IMR-90 (cell line): ENCODE measurements at regions not wholly inside any gene's neighbourhood (a gene's known extent, or its start where the extent isn't known, plus 50 kb on each side); places are given as distances from the start of the nearest gene placed in this dataset.

Experiments
- ATAC-seq: fragments of 200-7000 bp; cut with Tn5 transposase; 2 replicates; pipeline ENCODE4 v1.9.1; 2020; ENCODE audit warnings: low read depth, mild to moderate bottlenecking, moderate library complexity
- BruUV-seq: library from RNA; stranded (reverse); fragments of 400-500 nt; replicated peaks from 2 replicates; lab custom pipeline; 2021; lab: Mats Ljungman, UMichigan
- CTCF ChIA-PET: fragments of 300-600 bp; formaldehyde crosslinking; extraction: SDS; loops from one replicate; lab custom pipeline; 2021; ENCODE audit warnings: antibody characterized with exemption; lab: Yijun Ruan, JAX
- POLR2A ChIA-PET: fragments of 300-600 bp; sonication (Branson Sonifier 250); formaldehyde crosslinking; loops from one replicate; lab custom pipeline; 2022; ENCODE audit warnings: antibody characterized with exemption; ENCODE audit not compliant: unreplicated experiment; lab: Charles Lee
- DNase-seq: peaks from one replicate; pipeline ENCODE4 v3.0.0; 2013
- H2AFZ ChIP-seq: replicated peaks from 2 replicates; pipeline ENCODE3; 2013; ENCODE audit warnings: low read length, mild to moderate bottlenecking; ENCODE audit not compliant: poor library complexity
- H2AK5ac ChIP-seq: 2 replicates; pipeline ENCODE4 v1.6.1; 2013; ENCODE audit warnings: low read depth, low read length, inconsistent platforms
- H2AK9ac ChIP-seq: replicated peaks from 2 replicates; pipeline ENCODE3; 2013; ENCODE audit warnings: mild to moderate bottlenecking, low read depth, low read length, moderate library complexity; ENCODE audit not compliant: poor library complexity
- H2BK120ac ChIP-seq: 2 replicates; pipeline ENCODE4 v1.6.1; 2013; ENCODE audit warnings: low read depth, low read length, inconsistent platforms
- H2BK15ac ChIP-seq: 3 replicates; pipeline ENCODE4 v1.6.1; 2013; ENCODE audit warnings: low read depth, low read length, inconsistent platforms
- H2BK20ac ChIP-seq: 2 replicates; pipeline ENCODE4 v1.6.1; 2013; ENCODE audit warnings: low read depth, mild to moderate bottlenecking, inconsistent platforms, low read length, moderate library complexity
- H2BK5ac ChIP-seq: 2 replicates; pipeline ENCODE4 v1.6.1; 2013; ENCODE audit warnings: mild to moderate bottlenecking, low read depth, low read length, inconsistent platforms; ENCODE audit not compliant: poor library complexity, severe bottlenecking
- H3K14ac ChIP-seq: replicated peaks from 2 replicates; pipeline ENCODE4 v1.6.1; 2013; ENCODE audit warnings: low read depth, low read length, inconsistent platforms
- H3K18ac ChIP-seq: 2 replicates; pipeline ENCODE4 v1.6.1; 2013; ENCODE audit warnings: low read depth, low read length, control low read depth
- H3K23ac ChIP-seq: 2 replicates; pipeline ENCODE4 v1.6.1; 2013; ENCODE audit warnings: low read depth, low read length, inconsistent platforms
- H3K27ac ChIP-seq: 2 replicates; pipeline ENCODE4 v1.5.1; 2013; ENCODE audit warnings: mild to moderate bottlenecking, control low read depth, low read length; ENCODE audit not compliant: insufficient read depth
- H3K27me3 ChIP-seq: 2 replicates; pipeline ENCODE4 v1.6.1; 2013; ENCODE audit warnings: low read length; ENCODE audit not compliant: control insufficient read depth, insufficient read depth
- H3K36me3 ChIP-seq: 2 replicates; pipeline ENCODE4 v1.6.1; 2013; ENCODE audit warnings: low read length, mixed read lengths; ENCODE audit not compliant: control insufficient read depth, insufficient read depth
- H3K4ac ChIP-seq: 2 replicates; pipeline ENCODE4 v1.6.1; 2013; ENCODE audit warnings: low read depth, low read length, inconsistent platforms
- H3K4me1 ChIP-seq: 2 replicates; pipeline ENCODE4 v1.6.1; 2013; ENCODE audit warnings: low read length, mixed read lengths; ENCODE audit not compliant: control insufficient read depth, insufficient read depth
- H3K4me2 ChIP-seq: 2 replicates; pipeline ENCODE4 v1.6.1; 2013; ENCODE audit warnings: low read depth, mild to moderate bottlenecking, control low read depth, low read length, moderate library complexity
- H3K4me3 ChIP-seq: 2 replicates; pipeline ENCODE4 v1.5.1; 2013; ENCODE audit warnings: low read depth, mild to moderate bottlenecking, control low read depth, low read length, moderate library complexity; ENCODE audit not compliant: insufficient read depth
- H3K56ac ChIP-seq: 2 replicates; pipeline ENCODE4 v1.6.1; 2013; ENCODE audit warnings: low read length, inconsistent platforms; ENCODE audit not compliant: insufficient read depth; ENCODE audit errors: extremely low read depth
- H3K79me1 ChIP-seq, 2 experiments: 2 replicates each; pipeline ENCODE4 v1.6.1; 2013; ENCODE audit warnings: low read length in 2 of 2, inconsistent platforms in 1 of 2, low read depth in 1 of 2
- H3K9ac ChIP-seq: 2 replicates; pipeline ENCODE4 v1.6.1; 2013; ENCODE audit warnings: low read depth, low read length, control low read depth
- H3K9me1 ChIP-seq: 2 replicates; pipeline ENCODE4 v1.6.1; 2013; ENCODE audit warnings: low read length, inconsistent platforms; ENCODE audit not compliant: insufficient read depth
- H3K9me3 ChIP-seq: 2 replicates; pipeline ENCODE4 v1.6.1; 2013; ENCODE audit warnings: low read length; ENCODE audit not compliant: control insufficient read depth, insufficient read depth
- H4K20me1 ChIP-seq: 2 replicates; pipeline ENCODE4 v1.6.1; 2013; ENCODE audit warnings: low read length, inconsistent platforms; ENCODE audit not compliant: insufficient read depth
- H4K5ac ChIP-seq: 2 replicates; pipeline ENCODE4 v1.6.1; 2013; ENCODE audit warnings: mild to moderate bottlenecking, low read depth, low read length, control low read depth
- H4K8ac ChIP-seq, 2 experiments: 2 replicates each; pipeline ENCODE4 v1.6.1; 2013; ENCODE audit warnings: low read depth in 2 of 2, low read length in 2 of 2, control low read depth in 1 of 2, inconsistent platforms in 1 of 2
- H4K91ac ChIP-seq: 2 replicates; pipeline ENCODE4 v1.6.1; 2013; ENCODE audit warnings: low read depth, low read length, inconsistent platforms; ENCODE audit not compliant: insufficient read depth
- CEBPB ChIP-seq: IDR thresholded peaks from 2 replicates; pipeline ENCODE4 v1.6.1; 2012; ENCODE audit warnings: low read depth, low read length, improper control_type of control experiment
- POLR2A ChIP-seq: IDR thresholded peaks from 2 replicates; pipeline ENCODE4 v1.6.1; 2012; ENCODE audit warnings: mild to moderate bottlenecking, low read depth, low read length
- RAD21 ChIP-seq: IDR thresholded peaks from 2 replicates; pipeline ENCODE4 v1.6.1; 2012; ENCODE audit warnings: low read length, improper control_type of control experiment
- RFX5 ChIP-seq: IDR thresholded peaks from 2 replicates; pipeline ENCODE4 v1.8.0; 2012; ENCODE audit warnings: low read depth, mild to moderate bottlenecking, low read length, moderate library complexity
- WGBS, 2 experiments: methylation state at CpG; one replicate each; pipeline versions ENCODE4 v1.1.5 to v1.1.7; 2013; ENCODE audit warnings: missing lambda C conversion rate in 2 of 2; ENCODE audit not compliant: insufficient read length in 1 of 2; ENCODE audit errors: extremely low coverage in 2 of 2; 5-methylcytosine and 5-hydroxymethylcytosine counted together
- dilution Hi-C: fragments of 300-500 bp; cut with HindIII; formaldehyde crosslinking; loops from one replicate; pipeline ENCODE4 v1.14.3; 2018; ENCODE audit warnings: low sequenced_read_pairs; ENCODE audit not compliant: unreplicated experiment
- in situ Hi-C: fragments of 300-500 bp; cut with MboI; formaldehyde crosslinking; loops from 3 replicates; pipeline ENCODE4 v1.14.3; 2019; ENCODE audit warnings: low sequenced_read_pairs, inconsistent platforms, mixed read lengths
- intact Hi-C: fragments of 100-400 bp; cut with micrococcal nuclease; formaldehyde crosslinking; loops from 2 replicates; pipeline ENCODE4 v1.10.0; 2022
- TF ChIP-seq, protein P1 (sequence below): fragments of 150-350 bp; IDR thresholded peaks from 2 replicates; pipeline ENCODE4 v1.6.1; 2017; ENCODE audit warnings: mild to moderate bottlenecking, antibody characterized with exemption, low read length, low read depth

DNA sequence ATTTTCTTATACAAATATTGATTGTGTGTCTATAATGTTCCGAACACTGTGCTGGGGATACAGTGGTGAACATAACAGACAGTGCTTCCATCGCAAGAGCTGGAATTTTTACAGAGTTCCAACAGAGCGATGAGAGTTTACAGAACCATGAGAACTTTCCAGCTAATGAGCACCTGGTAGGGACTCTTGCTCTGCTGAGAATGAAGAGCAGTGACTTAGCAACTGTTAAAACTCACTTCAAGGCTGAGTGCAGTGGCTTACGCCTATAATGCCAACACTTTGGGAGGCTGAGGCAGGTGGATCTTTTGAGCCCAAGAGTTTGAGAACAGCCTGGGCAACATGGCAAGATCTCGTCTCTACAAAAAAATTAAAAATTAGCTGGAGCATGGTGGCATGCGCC is 113.8 kb upstream of the DIO2 start:
- in situ Hi-C loops (no loop called here), dilution Hi-C loops (no loop called here), intact Hi-C loops (no loop called here)
- no peak overlapping the region for H3K18ac ChIP-seq
- H3K4me3 ChIP-seq: no peak overlapping the region
- H3K9ac ChIP-seq: no peak overlapping the region
- H2AK5ac ChIP-seq: no peak overlapping the region
- H3K14ac ChIP-seq: no peak overlapping the region
- 0 out of 2 replicates have a peak overlapping the region, but pooled peaks have one; percentile 12 for H2BK120ac ChIP-seq
- ChIA-PET POLR2A (no interaction called here), CTCF (interaction anchor here (1.2 kb wide), 1 partner anchor 19 kb away, joined by 4 read pairs; no protein-coding TSS in a partner anchor)
- H3K9me3 ChIP-seq: peaks cover 2% of the 10 kb centered on the region; the same call in 1 of the 2 replicates
- no peaks in the 10 kb centered on the region for H3K27me3 ChIP-seq
- H4K5ac ChIP-seq: no peak overlapping the region
- no peak overlapping the region for H3K23ac ChIP-seq
- WGBS, 2 experiments: 83% methylated on average over 4 of the region's 6 CpGs; no CpG with 5 or more reads in 1 of the 2 experiments
- no peak overlapping the region for H2AK9ac ChIP-seq
- no peak overlapping the region for H3K4ac ChIP-seq
- TF ChIP-seq CEBPB (no peak), RAD21 (no peak), RFX5 (no peak), POLR2A (no peak)
- TF ChIP-seq, protein P1, sequence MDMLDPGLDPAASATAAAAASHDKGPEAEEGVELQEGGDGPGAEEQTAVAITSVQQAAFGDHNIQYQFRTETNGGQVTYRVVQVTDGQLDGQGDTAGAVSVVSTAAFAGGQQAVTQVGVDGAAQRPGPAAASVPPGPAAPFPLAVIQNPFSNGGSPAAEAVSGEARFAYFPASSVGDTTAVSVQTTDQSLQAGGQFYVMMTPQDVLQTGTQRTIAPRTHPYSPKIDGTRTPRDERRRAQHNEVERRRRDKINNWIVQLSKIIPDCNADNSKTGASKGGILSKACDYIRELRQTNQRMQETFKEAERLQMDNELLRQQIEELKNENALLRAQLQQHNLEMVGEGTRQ: no peak
- no peaks in the 10 kb centered on the region for H3K79me1 ChIP-seq
- no peak overlapping the region for H3K56ac ChIP-seq
- DNase-seq (no peak), ATAC-seq (no peak)
- H4K20me1 ChIP-seq: no peaks in the 10 kb centered on the region
- H2BK20ac ChIP-seq: 0 out of 2 replicates have a peak overlapping the region, but pooled peaks have one; percentile 33
- no peaks in the 10 kb centered on the region for H3K9me1 ChIP-seq
- H3K4me2 ChIP-seq: no peak overlapping the region
- H2BK5ac ChIP-seq: no peak overlapping the region
- H2AFZ ChIP-seq: no peak overlapping the region
- no peak overlapping the region for H2BK15ac ChIP-seq
- no peak overlapping the region for H3K27ac ChIP-seq
- peaks cover 3% of the 10 kb centered on the region for H3K4me1 ChIP-seq
- H4K91ac ChIP-seq: no peak overlapping the region
- H4K8ac ChIP-seq: no peak overlapping the region
- BruUV-seq: no TSS peak
- no peaks in the 10 kb centered on the region for H3K36me3 ChIP-seq
